ENCODE measurements at regions not wholly inside any gene's neighbourhood (a gene's known extent, or its start where the extent isn't known, plus 50 kb on each side); places are given as distances from the start of the nearest gene placed in this dataset.

DNA sequence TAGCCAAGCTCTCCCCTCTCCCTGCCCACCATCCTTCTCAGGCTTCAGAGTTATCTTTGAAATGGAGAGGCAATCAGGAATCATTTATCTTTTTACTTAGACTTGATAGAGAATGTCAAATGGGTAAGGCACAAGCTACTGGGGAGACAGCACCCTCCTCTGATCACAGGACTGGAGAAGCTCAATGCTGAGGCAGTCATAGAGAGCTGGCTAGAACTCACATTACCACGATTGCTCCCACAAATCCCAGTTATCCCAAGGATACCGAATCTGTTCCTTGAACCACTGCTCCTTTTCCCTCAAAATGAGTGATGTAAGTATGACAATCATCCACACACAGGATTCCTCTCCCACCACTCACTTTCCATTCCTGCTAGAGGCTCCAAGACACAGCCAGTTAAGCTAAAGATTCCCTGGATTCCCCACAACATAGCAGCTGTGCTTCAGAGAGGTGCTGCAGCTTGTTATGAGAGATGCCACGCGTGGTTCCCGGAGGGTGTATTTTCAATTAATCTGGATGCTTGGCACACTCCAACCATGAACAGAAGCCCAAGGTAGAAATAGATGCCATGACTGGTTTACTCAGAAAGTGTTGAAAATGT lies 96.2 kb upstream of the VGLL2 start:
- BruUV-seq (replicated peaks): no TSS peak
- ChIA-PET POLR2A (no interaction called here), SMC1A (ENCODE audit: uncharacterized antibody, unreplicated experiment) (no interaction called here), CTCF (no interaction called here), RAD21 (ENCODE audit: unreplicated experiment) (no interaction called here)
- Histone ChIP-seq H3K9me3 (replicated peaks; ENCODE audit: control insufficient read depth, insufficient read depth, low read length) (no peaks in the 10 kb centered on the region), H2AFZ (ENCODE audit: control insufficient read depth, low read depth, low read length) (no peak overlapping the region), H3K4me3 (no peak overlapping the region), H4K20me1 (ENCODE audit: control insufficient read depth, insufficient read depth) (no peaks in the 10 kb centered on the region), H3K4me1 (ENCODE audit: control insufficient read depth, insufficient read depth, low read length) (no peaks in the 10 kb centered on the region), H3K79me2 (ENCODE audit: control insufficient read depth, insufficient read depth, low read length) (no peaks in the 10 kb centered on the region), H3K27ac (ENCODE audit: control insufficient read depth, insufficient read depth) (no peak overlapping the region), H3K4me2 (ENCODE audit: control insufficient read depth, insufficient read depth) (no peak overlapping the region), H3K27me3 (replicated peaks in 1 of 2; ENCODE audit: control insufficient read depth in 2 of 2, insufficient read depth in 2 of 2, low read length in 1 of 2) (no peaks in the 10 kb centered on the region), H3K9ac (ENCODE audit: control insufficient read depth, insufficient read depth, low read length) (no peak overlapping the region), H3K36me3 (ENCODE audit: control insufficient read depth in 2 of 2, insufficient read depth in 2 of 2, low read length in 1 of 2) (no peaks in the 10 kb centered on the region)
- WGBS (ENCODE audit: insufficient coverage, insufficient replicate concordance, low lambda C conversion rate, missing lambda C conversion rate): 41% methylated on average over 5 of the region's 5 CpGs
- intact Hi-C loops (cut with micrococcal nuclease; ENCODE audit: unreplicated experiment) (no loop called here), in situ Hi-C loops (cut with MboI) (no loop called here)
- DNase-seq (ENCODE audit: low read depth, low spot score) (no peak), FAIRE-seq (no peak), ATAC-seq (no peak)
- TF ChIP-seq RAD21 (IDR thresholded peaks at IDR 0.05; ENCODE audit: insufficient read depth, low read depth, low read length): no peak

- WGBS (ENCODE audit: insufficient coverage, insufficient replicate concordance, low lambda C conversion rate, missing lambda C conversion rate): 0% methylated on average over 1 of the region's 1 CpG
- TF ChIP-seq ZNF622 (IDR thresholded peaks at IDR 0.05) (no peak), BACH1 (IDR thresholded peaks at IDR 0.05; ENCODE audit: borderline replicate concordance) (no peak), NFYB (IDR thresholded peaks at IDR 0.05; ENCODE audit: insufficient read depth, low read depth, low read length) (no peak), ZBTB40 (IDR thresholded peaks at IDR 0.05; ENCODE audit: borderline replicate concordance) (no peak), EGR1 (IDR thresholded peaks at IDR 0.05; ENCODE audit: borderline replicate concordance in 1 of 2, low read depth in 2 of 2, low read length in 2 of 2) (no peak), EP300 (IDR thresholded peaks at IDR 0.05; ENCODE audit: borderline replicate concordance in 1 of 2, control insufficient read depth in 1 of 2, low read depth in 2 of 2, low read length in 2 of 2) (no peak), POLR2AphosphoS2 (IDR thresholded peaks at IDR 0.05; ENCODE audit: low read depth, low read length) (no peak)
- TF ChIP-seq, protein P1, sequence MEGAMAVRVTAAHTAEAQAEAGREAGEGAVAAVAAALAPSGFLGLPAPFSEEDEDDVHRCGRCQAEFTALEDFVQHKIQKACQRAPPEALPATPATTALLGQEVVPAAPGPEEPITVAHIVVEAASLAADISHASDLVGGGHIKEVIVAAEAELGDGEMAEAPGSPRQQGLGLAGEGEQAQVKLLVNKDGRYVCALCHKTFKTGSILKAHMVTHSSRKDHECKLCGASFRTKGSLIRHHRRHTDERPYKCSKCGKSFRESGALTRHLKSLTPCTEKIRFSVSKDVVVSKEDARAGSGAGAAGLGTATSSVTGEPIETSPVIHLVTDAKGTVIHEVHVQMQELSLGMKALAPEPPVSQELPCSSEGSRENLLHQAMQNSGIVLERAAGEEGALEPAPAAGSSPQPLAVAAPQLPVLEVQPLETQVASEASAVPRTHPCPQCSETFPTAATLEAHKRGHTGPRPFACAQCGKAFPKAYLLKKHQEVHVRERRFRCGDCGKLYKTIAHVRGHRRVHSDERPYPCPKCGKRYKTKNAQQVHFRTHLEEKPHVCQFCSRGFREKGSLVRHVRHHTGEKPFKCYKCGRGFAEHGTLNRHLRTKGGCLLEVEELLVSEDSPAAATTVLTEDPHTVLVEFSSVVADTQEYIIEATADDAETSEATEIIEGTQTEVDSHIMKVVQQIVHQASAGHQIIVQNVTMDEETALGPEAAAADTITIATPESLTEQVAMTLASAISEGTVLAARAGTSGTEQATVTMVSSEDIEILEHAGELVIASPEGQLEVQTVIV (IDR thresholded peaks at IDR 0.05; ENCODE audit: borderline replicate concordance, partially characterized antibody): no peak
These were observed 95.5 kb upstream of the VGLL2 start for GRCh38 chr6:117169781-117170281.

More at GRCh38 chr6:117169781-117170281, 95.5 kb upstream of the VGLL2 start:
- in situ Hi-C loops (cut with MboI): no loop called here
- Histone ChIP-seq H3K4me2 (ENCODE audit: control insufficient read depth, insufficient read depth) (no peak overlapping the region), H3K27me3 (replicated peaks in 1 of 2; ENCODE audit: control insufficient read depth in 2 of 2, insufficient read depth in 2 of 2, low read length in 1 of 2) (no peaks in the 10 kb centered on the region), H3K36me3 (ENCODE audit: control insufficient read depth in 2 of 2, insufficient read depth in 2 of 2, low read length in 1 of 2) (no peaks in the 10 kb centered on the region), H3K27ac (ENCODE audit: control insufficient read depth, insufficient read depth) (no peak overlapping the region), H4K20me1 (ENCODE audit: control insufficient read depth, insufficient read depth) (no peaks in the 10 kb centered on the region), H3K4me1 (ENCODE audit: control insufficient read depth, insufficient read depth, low read length) (no peaks in the 10 kb centered on the region), H3K9me3 (replicated peaks; ENCODE audit: control insufficient read depth, insufficient read depth, low read length) (no peaks in the 10 kb centered on the region), H2AFZ (ENCODE audit: control insufficient read depth, low read depth, low read length) (no peak overlapping the region), H3K79me2 (ENCODE audit: control insufficient read depth, insufficient read depth, low read length) (no peaks in the 10 kb centered on the region), H3K9ac (ENCODE audit: control insufficient read depth, insufficient read depth, low read length) (no peak overlapping the region), H3K4me3 (no peak overlapping the region)
- FAIRE-seq: no peak
- ChIA-PET SMC1A (ENCODE audit: uncharacterized antibody, unreplicated experiment) (no interaction called here), RAD21 (ENCODE audit: unreplicated experiment) (no interaction called here), CTCF (no interaction called here), POLR2A (no interaction called here)
- no TSS peak for BruUV-seq (replicated peaks)
- intact Hi-C loops (cut with micrococcal nuclease; ENCODE audit: unreplicated experiment): no loop called here
- no peak for DNase-seq (ENCODE audit: low read depth, low spot score)
- ATAC-seq: no peak
